Parathyroid adenoma (tissue), 2 donors: ENCODE measurements at regions not wholly inside any gene's neighbourhood (a gene's known extent, or its start where the extent isn't known, plus 50 kb on each side); places are given as distances from the start of the nearest gene placed in this dataset.
"Not testable (repeated sequence)": the region's sequence is repeated elsewhere in the genome, so short reads cannot be mapped to it uniquely, and the experiment has no call there.

Source experiments
- H2AFZ ChIP-seq: fragments of 300-600 bp; sonication (generic); one replicate; pipeline ENCODE4 v1.7.0; 2017; ENCODE audit warnings: antibody characterized with exemption, mild to moderate bottlenecking
- H3K27ac ChIP-seq: fragments of 300-600 bp; sonication (generic); one replicate; pipeline ENCODE4 v1.7.0; 2017
- H3K27me3 ChIP-seq: fragments of 300-600 bp; sonication (generic); one replicate; pipeline ENCODE4 v1.7.0; 2017; ENCODE audit warnings: low read length; ENCODE audit not compliant: control insufficient read depth, insufficient read depth
- H3K36me3 ChIP-seq: fragments of 300-600 bp; sonication (generic); one replicate; pipeline ENCODE4 v1.7.0; 2017; ENCODE audit warnings: low read length; ENCODE audit not compliant: control insufficient read depth, insufficient read depth
- H3K4me1 ChIP-seq: fragments of 300-600 bp; sonication (generic); one replicate; pipeline ENCODE4 v1.7.0; 2017; ENCODE audit warnings: control low read depth
- H3K4me2 ChIP-seq: fragments of 300-600 bp; sonication (generic); one replicate; pipeline ENCODE4 v1.7.0; 2017; ENCODE audit warnings: low read length
- H3K4me3 ChIP-seq: fragments of 300-600 bp; sonication (generic); one replicate; pipeline ENCODE4 v1.7.0; 2017; ENCODE audit warnings: low read depth, low read length
- H3K79me2 ChIP-seq: fragments of 300-600 bp; sonication (generic); one replicate; pipeline ENCODE4 v1.7.0; 2017; ENCODE audit warnings: control low read depth
- H3K9ac ChIP-seq: fragments of 300-600 bp; sonication (generic); one replicate; pipeline ENCODE4 v1.7.0; 2017; ENCODE audit warnings: mild to moderate bottlenecking
- H3K9me3 ChIP-seq: fragments of 300-600 bp; sonication (generic); one replicate; pipeline ENCODE4 v1.7.0; 2017; ENCODE audit warnings: low read length; ENCODE audit not compliant: control insufficient read depth
- CTCF ChIP-seq: fragments of 300-600 bp; sonication (generic); IDR thresholded peaks from one replicate; pipeline ENCODE4 v1.7.0; 2017; ENCODE audit warnings: antibody characterized with exemption, mild to moderate bottlenecking
- donor health status: primary hyperparathyroidism.

- Histone ChIP-seq H3K9ac (no peak overlapping the region), H3K79me2 (no peaks in the 10 kb centered on the region), H2AFZ (no peak overlapping the region), H3K4me3 (no peak overlapping the region), H3K9me3 (no peaks in the 10 kb centered on the region), H3K4me2 (no peak overlapping the region), H3K4me1 (no peaks in the 10 kb centered on the region), H3K36me3 (no peaks in the 10 kb centered on the region), H3K27ac (no peak overlapping the region), H3K27me3 (no peaks in the 10 kb centered on the region)
- no peak for TF ChIP-seq CTCF
These were observed 829.8 kb upstream of the SLC10A2 start for GRCh38 chr13:103895835-103896531.

GRCh38 chr13:103894626-103895025 lies 828.4 kb upstream of the SLC10A2 start:
- Histone ChIP-seq H2AFZ (no peak overlapping the region), H3K4me2 (no peak overlapping the region), H3K4me3 (no peak overlapping the region), H3K27ac (no peak overlapping the region), H3K79me2 (no peaks in the 10 kb centered on the region), H3K9me3 (no peaks in the 10 kb centered on the region), H3K9ac (no peak overlapping the region), H3K36me3 (no peaks in the 10 kb centered on the region), H3K4me1 (no peaks in the 10 kb centered on the region), H3K27me3 (no peaks in the 10 kb centered on the region)
- TF ChIP-seq CTCF, result no peak

GRCh38 chr13:103884101-103884723 lies 818.0 kb upstream of the SLC10A2 start:
- Histone ChIP-seq H3K27me3 (no peaks in the 10 kb centered on the region), H2AFZ (no peak overlapping the region), H3K4me2 (no peak overlapping the region), H3K4me1 (peaks cover 4% of the 10 kb centered on the region), H3K27ac (no peak overlapping the region), H3K79me2 (no peaks in the 10 kb centered on the region), H3K9me3 (no peaks in the 10 kb centered on the region), H3K4me3 (no peak overlapping the region), H3K36me3 (no peaks in the 10 kb centered on the region), H3K9ac (no peak overlapping the region)
- TF ChIP-seq CTCF, result no peak

DNA sequence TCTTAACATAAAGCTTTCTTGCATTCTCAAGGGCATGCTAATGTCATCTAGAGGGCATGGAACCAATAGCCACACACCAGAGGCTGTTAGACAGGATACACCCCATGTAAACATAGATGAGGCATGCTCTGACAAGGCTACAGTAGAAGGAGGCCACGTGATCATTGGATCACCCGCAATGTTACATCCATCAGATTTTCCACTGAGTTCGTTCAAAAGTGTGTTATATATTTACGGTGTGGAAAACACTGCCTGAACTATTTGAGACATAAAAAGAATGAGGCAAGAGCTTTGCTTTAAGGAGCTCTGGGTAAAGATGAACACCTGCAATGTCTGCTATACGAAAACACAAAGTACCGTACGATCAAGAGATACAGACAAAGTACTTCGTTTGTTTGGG lies 817.5 kb upstream of the SLC10A2 start:
- Histone ChIP-seq H3K27ac (no peak overlapping the region), H3K9me3 (no peaks in the 10 kb centered on the region), H3K4me1 (peaks cover 4% of the 10 kb centered on the region), H2AFZ (no peak overlapping the region), H3K4me2 (peak overlapping the region; percentile 59), H3K9ac (no peak overlapping the region), H3K4me3 (peak overlapping the region; percentile 50), H3K36me3 (no peaks in the 10 kb centered on the region), H3K79me2 (no peaks in the 10 kb centered on the region), H3K27me3 (no peaks in the 10 kb centered on the region)
- TF ChIP-seq CTCF, result no peak

GRCh38 chr13:103883164-103883563 lies 816.9 kb upstream of the SLC10A2 start:
- Histone ChIP-seq H3K36me3 (no peaks in the 10 kb centered on the region), H3K27me3 (no peaks in the 10 kb centered on the region), H3K9ac (no peak overlapping the region), H3K79me2 (no peaks in the 10 kb centered on the region), H2AFZ (no peak overlapping the region), H3K27ac (no peak overlapping the region), H3K4me3 (peak overlapping the region; percentile 50), H3K4me1 (peaks cover 4% of the 10 kb centered on the region), H3K9me3 (no peaks in the 10 kb centered on the region), H3K4me2 (peak overlapping the region; percentile 59)
- peak; percentile 36 for TF ChIP-seq CTCF

- not testable (repeated sequence) for H3K79me2 ChIP-seq, H3K9me3 ChIP-seq, H3K4me2 ChIP-seq, H3K36me3 ChIP-seq, H2AFZ ChIP-seq, H3K9ac ChIP-seq, H3K27ac ChIP-seq, H3K4me1 ChIP-seq, H3K4me3 ChIP-seq, H3K27me3 ChIP-seq
These were observed 813.9 kb upstream of the SLC10A2 start for GRCh38 chr13:103880146-103880545.
